Activated CD4-positive, alpha-beta memory T cell treated with anti-CD3 and anti-CD28 coated beads, Interleukin-2, amount 10 ng/mL, durations not matched to agents 7 days and 5 days (primary cell): ENCODE measurements at regions not wholly inside any gene's neighbourhood (a gene's known extent, or its start where the extent isn't known, plus 50 kb on each side); places are given as distances from the start of the nearest gene placed in this dataset.

Experiments used
- CTCF ChIA-PET: fragments of 350-600 bp; sonication (Branson Sonifier 250); formaldehyde crosslinking; loops from one replicate; lab custom pipeline; 2021; ENCODE audit warnings: antibody characterized with exemption, inconsistent platforms; lab: Charles Lee
- POLR2A ChIA-PET: fragments of 350-600 bp; sonication (Branson Sonifier 250); formaldehyde crosslinking; loops from one replicate; lab custom pipeline; 2021; ENCODE audit warnings: antibody characterized with exemption; lab: Charles Lee
- DNase-seq: peaks from one replicate; pipeline ENCODE4 v3.0.0-alpha.2; 2020
- H3K27ac Mint-ChIP-seq: one replicate; pipeline ENCODE4 v1.8.0; 2021; ENCODE audit warnings: mild to moderate bottlenecking, mixed read lengths
- H3K27me3 Mint-ChIP-seq: one replicate; pipeline ENCODE4 v1.8.0; 2021; ENCODE audit warnings: mixed read lengths
- H3K36me3 Mint-ChIP-seq: one replicate; pipeline ENCODE4 v1.8.0; 2021; ENCODE audit warnings: low read depth, mixed read lengths
- H3K4me1 Mint-ChIP-seq: one replicate; pipeline ENCODE4 v1.8.0; 2021; ENCODE audit warnings: mixed read lengths
- H3K4me3 Mint-ChIP-seq: one replicate; pipeline ENCODE4 v1.8.0; 2021; ENCODE audit warnings: mild to moderate bottlenecking, mixed read lengths
- H3K9me3 Mint-ChIP-seq: one replicate; pipeline ENCODE4 v1.8.0; 2021; ENCODE audit warnings: mixed read lengths

DNA sequence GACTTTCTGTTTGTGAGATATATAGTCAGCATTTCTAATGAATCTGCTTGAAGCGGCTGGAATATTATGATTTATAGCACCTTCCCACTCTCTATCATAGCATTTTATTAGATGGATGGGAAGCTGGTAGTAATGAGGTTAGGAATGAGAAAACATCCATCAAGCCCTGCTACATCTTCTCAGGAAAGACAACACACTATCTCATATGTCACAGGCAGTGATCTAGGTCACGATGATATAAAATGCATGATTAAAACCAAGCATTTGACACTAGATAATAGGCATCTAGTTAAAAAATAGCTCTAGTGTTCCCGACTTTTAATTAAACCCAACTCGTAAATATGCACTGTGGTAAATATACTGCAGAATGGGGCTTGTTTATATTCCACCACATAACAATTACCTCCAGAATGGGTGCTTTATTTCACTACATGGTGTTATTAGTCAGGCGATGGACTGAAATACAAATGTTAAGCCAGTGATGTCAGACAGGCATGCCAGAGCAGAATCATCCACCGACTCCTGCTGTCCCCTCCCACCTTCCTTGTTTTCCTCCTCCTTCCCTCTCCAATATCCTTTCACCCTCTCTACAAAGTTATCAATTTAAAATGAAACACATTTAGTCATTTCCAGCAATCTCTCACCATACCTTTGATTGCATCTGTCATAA is 286.8 kb downstream of the SPATA31D1 start:
- Mint-ChIP-seq H3K9me3 (peaks cover 12% of the 10 kb centered on the region), H3K4me1 (no peaks in the 10 kb centered on the region), H3K36me3 (no peaks in the 10 kb centered on the region), H3K4me3 (no peak overlapping the region), H3K27ac (no peak overlapping the region), H3K27me3 (no peaks in the 10 kb centered on the region)
- POLR2A ChIA-PET = no interaction called here
- CTCF ChIA-PET = no interaction called here
- DNase-seq = no peak

DNA sequence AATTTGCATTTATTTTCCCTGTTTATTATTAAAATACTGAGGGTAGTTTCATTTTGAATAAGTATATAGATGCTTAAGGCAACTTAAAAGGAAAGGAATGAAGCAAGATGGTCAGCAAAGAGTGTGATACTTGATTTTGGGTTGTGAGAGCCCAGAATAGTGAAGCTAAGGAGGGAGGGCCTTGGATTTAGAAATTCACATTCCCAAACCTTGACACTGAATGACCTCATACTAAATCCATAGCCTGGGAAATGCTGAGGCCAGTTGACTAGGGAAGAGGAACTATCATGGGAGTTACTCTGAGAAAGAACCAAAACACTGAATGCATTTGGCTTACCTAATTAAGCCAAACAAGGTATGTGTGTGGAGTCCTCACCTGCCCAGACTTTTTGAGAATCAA is 292.5 kb downstream of the SPATA31D1 start:
- ChIA-PET CTCF (no interaction called here), POLR2A (no interaction called here)
- DNase-seq = no peak
- no peaks in the 10 kb centered on the region for H3K27me3 Mint-ChIP-seq
- no peak overlapping the region for H3K27ac Mint-ChIP-seq
- no peak overlapping the region for H3K4me3 Mint-ChIP-seq
- no peaks in the 10 kb centered on the region for H3K4me1 Mint-ChIP-seq
- peaks cover 8% of the 10 kb centered on the region for H3K9me3 Mint-ChIP-seq
- no peaks in the 10 kb centered on the region for H3K36me3 Mint-ChIP-seq

DNA sequence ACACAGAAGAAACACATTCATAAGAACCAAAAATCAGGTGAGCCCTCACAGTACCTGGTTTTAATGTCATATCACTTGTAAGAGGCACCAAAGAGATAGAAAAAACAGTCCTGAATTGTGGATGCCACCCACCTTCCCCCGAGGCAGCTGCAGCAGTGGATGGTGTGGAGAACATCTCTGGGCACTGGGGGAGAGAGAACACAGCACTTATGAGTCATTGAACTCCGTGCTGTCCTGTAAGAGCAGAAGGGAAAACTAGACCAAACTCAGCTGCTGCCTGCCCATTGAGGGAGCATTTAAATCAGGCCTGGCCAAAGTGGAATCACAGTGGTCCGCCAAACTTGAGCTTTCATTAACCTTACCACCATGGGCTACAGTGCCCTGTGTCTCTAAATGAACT is 296.2 kb downstream of the SPATA31D1 start:
- Mint-ChIP-seq H3K9me3 (peaks cover 13% of the 10 kb centered on the region), H3K36me3 (no peaks in the 10 kb centered on the region), H3K27me3 (no peaks in the 10 kb centered on the region), H3K4me3 (no peak overlapping the region), H3K27ac (no peak overlapping the region), H3K4me1 (no peaks in the 10 kb centered on the region)
- no peak for DNase-seq
- ChIA-PET POLR2A (no interaction called here), CTCF (no interaction called here)

DNA sequence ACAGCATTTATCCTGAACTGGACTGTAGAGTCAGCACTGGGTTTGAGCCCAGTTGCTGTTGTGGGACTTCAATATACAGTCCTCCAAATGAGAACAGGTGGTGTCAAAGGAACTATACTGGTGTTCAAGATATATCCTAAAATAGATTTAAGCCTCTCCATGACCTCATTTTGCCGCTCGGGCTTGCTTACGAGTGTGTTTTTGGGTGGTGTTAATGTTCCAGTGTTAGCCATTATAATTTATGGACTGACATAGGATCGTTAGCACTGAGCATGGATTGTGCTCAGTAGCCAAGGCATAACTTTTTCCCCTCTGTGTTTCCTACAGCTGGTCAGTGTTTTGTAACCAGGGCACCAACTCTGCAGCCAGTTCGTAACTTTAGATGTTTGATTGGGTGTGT is 306.6 kb downstream of the SPATA31D1 start:
- Mint-ChIP-seq H3K27me3 (no peaks in the 10 kb centered on the region), H3K27ac (no peak overlapping the region), H3K9me3 (peaks cover 2% of the 10 kb centered on the region), H3K4me3 (no peak overlapping the region), H3K36me3 (no peaks in the 10 kb centered on the region), H3K4me1 (no peaks in the 10 kb centered on the region)
- DNase-seq = no peak
- ChIA-PET CTCF (no interaction called here), POLR2A (no interaction called here)

DNA sequence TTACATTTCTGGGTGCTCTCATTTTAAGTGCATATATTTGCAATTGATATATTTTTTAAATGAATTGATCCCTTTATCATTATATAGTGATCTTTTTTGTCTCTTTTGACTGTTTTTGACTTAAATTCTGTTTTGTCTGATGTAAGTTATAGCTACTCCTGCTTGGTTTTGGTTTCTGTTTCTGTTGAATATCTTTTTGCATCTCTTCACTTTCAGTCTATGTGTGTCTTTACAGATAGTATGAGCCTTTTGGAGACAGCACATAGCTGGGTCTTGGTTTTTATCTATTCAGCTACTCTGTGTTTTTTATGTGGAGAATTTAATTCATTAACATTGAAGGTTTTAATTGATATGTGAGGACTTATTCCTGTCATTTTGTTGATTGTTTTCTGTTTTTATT is 311.3 kb downstream of the SPATA31D1 start:
- Mint-ChIP-seq H3K9me3 (peaks cover 9% of the 10 kb centered on the region), H3K4me1 (no peaks in the 10 kb centered on the region), H3K27me3 (no peaks in the 10 kb centered on the region), H3K4me3 (no peak overlapping the region), H3K36me3 (no peaks in the 10 kb centered on the region), H3K27ac (no peak overlapping the region)
- ChIA-PET CTCF (no interaction called here), POLR2A (no interaction called here)
- no peak for DNase-seq

DNA sequence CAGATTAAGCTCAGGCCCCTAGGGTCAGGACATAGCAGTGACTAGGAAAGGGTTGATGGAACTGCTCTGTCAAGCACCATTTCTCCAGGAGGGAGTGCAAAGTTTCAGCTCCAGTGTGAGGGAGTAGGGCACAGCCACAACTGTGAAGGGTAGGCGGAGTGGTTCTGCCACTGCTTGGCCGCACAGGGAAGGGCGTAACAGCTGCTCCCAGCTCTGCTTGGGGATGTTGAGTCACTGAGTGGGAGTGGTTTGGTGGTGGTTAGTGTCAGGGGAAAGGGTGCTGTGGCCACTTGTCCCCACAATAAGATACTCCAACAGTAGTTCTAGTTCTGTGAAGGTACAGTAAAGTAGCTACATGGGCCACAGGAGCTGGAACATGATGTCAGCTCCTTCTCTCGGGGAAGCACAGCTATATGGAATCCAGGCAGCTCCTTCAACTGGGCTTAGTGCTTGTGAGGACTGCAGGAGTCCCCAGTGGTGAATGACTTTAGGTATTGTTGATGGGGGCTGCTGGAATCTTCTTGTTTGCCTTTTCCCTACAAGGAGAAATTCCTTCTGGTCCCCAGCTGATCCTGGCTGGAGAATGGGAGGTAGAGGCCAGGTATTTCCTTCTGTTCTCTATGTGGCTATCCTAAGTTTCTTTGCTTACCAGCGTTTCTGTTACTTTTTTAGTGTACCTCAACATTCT is 314.5 kb downstream of the SPATA31D1 start:
- Mint-ChIP-seq H3K36me3 (no peaks in the 10 kb centered on the region), H3K27ac (no peak overlapping the region), H3K4me1 (no peaks in the 10 kb centered on the region), H3K27me3 (no peaks in the 10 kb centered on the region), H3K9me3 (peaks cover 12% of the 10 kb centered on the region), H3K4me3 (no peak overlapping the region)
- CTCF ChIA-PET = no interaction called here
- POLR2A ChIA-PET = no interaction called here
- no peak for DNase-seq

DNA sequence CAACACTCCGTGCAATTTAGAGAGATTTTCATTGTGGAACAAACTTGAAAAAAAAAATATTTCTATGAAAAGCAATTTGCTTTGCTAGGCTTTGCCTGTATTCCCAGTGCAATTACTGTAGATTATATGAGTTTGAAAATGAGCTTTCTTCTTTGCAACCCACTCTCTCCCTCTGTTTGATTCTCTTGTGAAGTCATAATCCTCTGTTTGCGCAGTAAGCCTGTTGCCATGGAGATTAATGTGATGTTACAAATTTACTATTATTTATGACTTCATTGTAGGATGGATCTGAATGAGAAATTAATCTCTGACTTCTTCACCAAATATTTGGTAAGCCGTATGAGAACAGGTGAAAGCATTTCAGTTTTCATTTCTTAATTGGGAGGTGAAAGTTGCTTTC is 320.3 kb downstream of the SPATA31D1 start:
- ChIA-PET POLR2A (no interaction called here), CTCF (no interaction called here)
- no peaks in the 10 kb centered on the region for H3K4me1 Mint-ChIP-seq
- H3K9me3 Mint-ChIP-seq = peaks cover 10% of the 10 kb centered on the region
- no peaks in the 10 kb centered on the region for H3K27me3 Mint-ChIP-seq
- no peak overlapping the region for H3K27ac Mint-ChIP-seq
- H3K36me3 Mint-ChIP-seq = no peaks in the 10 kb centered on the region
- no peak for DNase-seq
- no peak overlapping the region for H3K4me3 Mint-ChIP-seq

DNA sequence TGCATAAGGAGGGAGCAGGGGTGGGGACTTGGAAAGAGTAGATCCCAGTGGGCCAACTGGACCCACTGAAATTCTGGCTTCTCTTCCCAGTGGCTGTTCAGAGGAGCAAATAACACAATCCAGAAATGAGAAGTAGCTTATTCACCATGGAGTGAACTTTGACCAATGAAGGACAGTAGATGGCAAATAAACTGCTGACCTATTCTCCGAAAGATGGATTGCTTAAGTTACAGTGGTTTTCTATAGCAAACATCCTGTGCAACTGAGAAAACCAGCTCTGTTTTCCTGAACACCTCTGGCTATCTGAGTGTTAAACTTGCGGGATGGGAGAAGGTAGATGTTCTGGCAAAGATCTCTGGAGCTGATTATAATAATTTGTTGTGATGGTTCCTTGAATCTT is 325.1 kb downstream of the SPATA31D1 start:
- Mint-ChIP-seq H3K27me3 (no peaks in the 10 kb centered on the region), H3K4me3 (no peak overlapping the region), H3K9me3 (peaks cover 7% of the 10 kb centered on the region), H3K36me3 (no peaks in the 10 kb centered on the region), H3K27ac (no peak overlapping the region), H3K4me1 (no peaks in the 10 kb centered on the region)
- ChIA-PET POLR2A (no interaction called here), CTCF (no interaction called here)
- no peak for DNase-seq

DNA sequence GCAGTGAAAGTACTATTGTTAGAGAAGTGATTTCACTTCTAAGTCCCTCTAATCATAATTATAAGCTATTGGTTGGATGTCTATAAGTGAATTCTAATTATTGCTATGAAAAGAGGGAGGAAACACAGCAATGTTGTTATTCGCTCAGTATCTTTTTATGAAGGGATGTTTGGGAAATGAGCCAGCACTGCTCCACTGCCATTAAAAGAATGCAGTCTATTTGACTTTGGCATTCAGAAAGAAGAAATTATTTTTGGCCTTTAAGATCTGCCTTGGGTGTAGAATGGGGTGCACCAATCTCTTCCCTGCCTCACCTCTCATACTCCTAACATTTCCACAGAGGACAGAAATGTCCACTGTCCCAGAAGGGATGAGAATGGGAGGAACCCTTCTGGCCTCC is 332.0 kb downstream of the SPATA31D1 start:
- H3K9me3 Mint-ChIP-seq = peaks cover 15% of the 10 kb centered on the region
- DNase-seq = no peak
- H3K4me1 Mint-ChIP-seq = no peaks in the 10 kb centered on the region
- ChIA-PET CTCF (no interaction called here), POLR2A (no interaction called here)
- H3K27me3 Mint-ChIP-seq = no peaks in the 10 kb centered on the region
- H3K27ac Mint-ChIP-seq = no peak overlapping the region
- H3K4me3 Mint-ChIP-seq = no peak overlapping the region
- H3K36me3 Mint-ChIP-seq = no peaks in the 10 kb centered on the region

DNA sequence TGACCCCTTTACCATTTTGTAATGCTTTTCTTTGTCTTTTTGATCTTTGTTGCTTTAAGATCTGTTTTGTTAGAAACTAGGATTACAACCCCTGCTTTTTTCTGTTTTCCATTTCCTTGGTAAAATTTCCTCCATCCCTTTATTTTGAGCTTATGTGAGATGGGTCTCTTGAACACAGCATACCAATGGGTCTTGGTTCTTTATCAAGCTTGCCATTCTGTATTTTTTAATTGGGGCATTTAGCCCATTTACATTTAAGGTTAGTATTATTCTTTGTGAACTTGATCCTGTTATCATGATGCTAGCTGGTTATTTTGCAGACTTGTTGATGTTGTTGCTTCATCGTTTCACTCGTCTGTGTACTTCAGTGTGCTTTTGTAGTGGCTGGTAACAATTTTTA is 337.3 kb downstream of the SPATA31D1 start:
- H3K27ac Mint-ChIP-seq = no peak overlapping the region
- no peaks in the 10 kb centered on the region for H3K4me1 Mint-ChIP-seq
- CTCF ChIA-PET = no interaction called here
- H3K4me3 Mint-ChIP-seq = no peak overlapping the region
- no peaks in the 10 kb centered on the region for H3K27me3 Mint-ChIP-seq
- POLR2A ChIA-PET = no interaction called here
- H3K36me3 Mint-ChIP-seq = no peaks in the 10 kb centered on the region
- peaks cover 19% of the 10 kb centered on the region for H3K9me3 Mint-ChIP-seq
- DNase-seq = no peak

DNA sequence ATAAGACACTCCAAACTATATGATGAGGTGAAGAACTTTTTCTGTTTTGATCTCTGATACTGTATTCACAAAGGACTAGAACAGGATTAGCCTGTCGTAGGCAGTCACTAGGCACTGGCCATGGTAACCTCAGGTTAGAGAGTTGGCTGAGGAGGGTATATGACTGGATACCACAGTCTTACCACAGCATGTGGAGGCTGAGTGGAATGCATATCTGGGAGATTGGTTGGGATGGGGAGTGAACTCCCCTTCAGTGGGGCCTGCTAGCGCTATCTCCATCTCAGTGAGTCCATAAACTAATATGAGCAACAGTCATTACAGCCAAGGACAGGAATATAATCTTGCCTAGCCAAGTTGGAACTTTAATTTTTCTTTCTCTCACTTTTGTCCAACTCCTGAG is 339.1 kb downstream of the SPATA31D1 start:
- POLR2A ChIA-PET = no interaction called here

DNA sequence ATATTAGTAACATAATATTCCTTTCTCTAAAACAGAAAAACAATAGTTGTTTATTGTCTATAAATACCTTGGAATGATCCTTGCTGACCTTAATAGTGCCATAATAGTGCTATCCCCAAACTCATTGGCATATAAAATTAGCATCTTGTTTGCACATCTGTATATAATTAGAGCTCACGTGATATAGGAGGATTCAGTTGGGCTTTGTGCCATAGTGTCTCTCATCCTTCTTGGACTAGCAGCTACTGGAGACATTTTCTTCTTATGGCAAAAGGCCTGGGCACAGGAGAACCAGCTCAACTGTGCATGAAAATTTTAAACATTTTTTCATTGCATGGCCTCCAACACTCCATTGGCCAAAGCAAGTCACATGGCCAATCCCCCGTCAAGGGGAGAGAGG is 342.5 kb downstream of the SPATA31D1 start:
- Mint-ChIP-seq H3K27ac (no peak overlapping the region), H3K4me3 (no peak overlapping the region), H3K9me3 (peaks cover 14% of the 10 kb centered on the region), H3K27me3 (no peaks in the 10 kb centered on the region), H3K36me3 (no peaks in the 10 kb centered on the region), H3K4me1 (no peaks in the 10 kb centered on the region)
- CTCF ChIA-PET = no interaction called here
- DNase-seq = no peak
- POLR2A ChIA-PET = no interaction called here

More for the DNA sequence above, 339.1 kb downstream of the SPATA31D1 start:
- no peaks in the 10 kb centered on the region for H3K36me3 Mint-ChIP-seq
- peaks cover 19% of the 10 kb centered on the region for H3K9me3 Mint-ChIP-seq
- DNase-seq = no peak
- H3K4me1 Mint-ChIP-seq = no peaks in the 10 kb centered on the region
- no peak overlapping the region for H3K4me3 Mint-ChIP-seq
- no peak overlapping the region for H3K27ac Mint-ChIP-seq
- no peaks in the 10 kb centered on the region for H3K27me3 Mint-ChIP-seq
- CTCF ChIA-PET = no interaction called here

DNA sequence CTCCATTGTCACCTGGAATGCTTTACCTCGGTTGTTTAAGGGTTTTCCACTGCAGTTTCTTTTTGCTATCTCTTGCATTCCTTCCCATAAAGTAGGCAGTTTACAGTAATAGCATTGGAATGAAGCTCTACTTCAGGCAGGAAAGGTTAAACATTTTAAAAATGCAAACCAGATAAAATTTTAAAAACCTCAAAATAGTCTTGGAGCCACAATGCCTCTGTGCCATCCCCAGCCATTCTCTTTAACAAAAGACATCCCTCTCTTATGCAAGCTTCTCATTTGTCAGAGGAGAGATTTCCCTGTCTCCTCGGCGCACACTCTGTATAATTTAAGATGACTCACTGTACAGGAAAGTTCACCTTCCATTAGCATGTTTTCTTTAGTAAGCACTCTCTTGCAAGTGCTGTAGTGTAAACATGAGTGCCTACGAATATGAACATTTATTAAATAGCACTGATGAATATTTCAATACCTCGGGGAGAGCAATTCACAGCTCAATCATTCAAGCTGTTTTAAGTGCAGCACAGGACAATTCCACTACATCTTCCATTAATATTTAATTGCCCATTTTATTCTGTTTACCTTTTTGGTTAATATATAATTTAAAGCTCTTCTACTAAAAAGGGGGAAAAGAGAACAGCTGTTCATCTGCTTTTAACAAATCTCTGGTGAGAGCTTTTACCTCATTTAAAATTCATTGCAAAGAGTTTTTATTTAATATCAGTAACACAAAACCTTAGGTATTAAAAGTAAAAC is 343.6 kb downstream of the SPATA31D1 start:
- DNase-seq = no peak

More for the DNA sequence above, 343.6 kb downstream of the SPATA31D1 start:
- Mint-ChIP-seq H3K36me3 (no peaks in the 10 kb centered on the region), H3K9me3 (peaks cover 10% of the 10 kb centered on the region), H3K27me3 (no peaks in the 10 kb centered on the region), H3K4me1 (no peaks in the 10 kb centered on the region), H3K4me3 (no peak overlapping the region), H3K27ac (no peak overlapping the region)
- CTCF ChIA-PET = no interaction called here
- POLR2A ChIA-PET = no interaction called here
